GM23248 (cell line): ENCODE measurements at regions not wholly inside any gene's neighbourhood (a gene's known extent, or its start where the extent isn't known, plus 50 kb on each side); places are given as distances from the start of the nearest gene placed in this dataset.
A peak's percentile ranks its signal among the peaks of the same experiment; 100 is the strongest.

Experiments
- DNase-seq: peaks from one replicate; pipeline ENCODE4 v3.0.0-alpha.2; 2015
- H2AFZ ChIP-seq: fragments of 200-600 bp; sonication (generic); 2 replicates; pipeline ENCODE4 v1.6.1; 2016; ENCODE audit warnings: antibody characterized with exemption
- H3F3A ChIP-seq: fragments of 200-600 bp; sonication (generic); 2 replicates; pipeline ENCODE4 v1.6.1; 2016; ENCODE audit warnings: mild to moderate bottlenecking, antibody characterized with exemption, mixed run types; ENCODE audit not compliant: insufficient read depth
- H3K27ac ChIP-seq: fragments of 200-600 bp; sonication (generic); 2 replicates; pipeline ENCODE4 v1.5.1; 2016; ENCODE audit warnings: mild to moderate bottlenecking
- H3K27me3 ChIP-seq: fragments of 200-600 bp; sonication (generic); replicated peaks from 2 replicates; pipeline ENCODE4 v1.6.1; 2016; ENCODE audit warnings: mild to moderate bottlenecking; ENCODE audit not compliant: insufficient read depth
- H3K36me3 ChIP-seq: fragments of 200-600 bp; sonication (generic); 2 replicates; pipeline ENCODE4 v1.6.1; 2016; ENCODE audit warnings: low read depth, mild to moderate bottlenecking
- H3K4me1 ChIP-seq: fragments of 200-600 bp; sonication (generic); 2 replicates; pipeline ENCODE4 v1.6.1; 2016; ENCODE audit warnings: mild to moderate bottlenecking; ENCODE audit not compliant: insufficient read depth
- H3K4me2 ChIP-seq: fragments of 200-600 bp; sonication (generic); one replicate; pipeline ENCODE4 v1.6.1; 2016; ENCODE audit warnings: mild to moderate bottlenecking; ENCODE audit not compliant: unreplicated experiment
- H3K4me3 ChIP-seq: fragments of 200-600 bp; sonication (generic); 2 replicates; pipeline ENCODE4 v1.5.1; 2016; ENCODE audit warnings: mild to moderate bottlenecking
- H3K79me2 ChIP-seq: fragments of 200-600 bp; sonication (generic); 2 replicates; pipeline ENCODE4 v1.6.1; 2016; ENCODE audit warnings: mild to moderate bottlenecking; ENCODE audit not compliant: insufficient read depth
- H3K9ac ChIP-seq: fragments of 200-600 bp; sonication (generic); 2 replicates; pipeline ENCODE4 v1.6.1; 2016; ENCODE audit warnings: mild to moderate bottlenecking
- H3K9me2 ChIP-seq: fragments of 200-600 bp; sonication (generic); 2 replicates; pipeline ENCODE4 v1.6.1; 2016; ENCODE audit warnings: mixed run types, mild to moderate bottlenecking, moderate library complexity; ENCODE audit not compliant: insufficient read depth
- H3K9me3 ChIP-seq: fragments of 200-600 bp; sonication (generic); one replicate; pipeline ENCODE4 v1.6.1; 2017; ENCODE audit warnings: low read depth
- H4K20me1 ChIP-seq: fragments of 200-600 bp; sonication (generic); 2 replicates; pipeline ENCODE4 v1.6.0; 2016; ENCODE audit not compliant: insufficient read depth
- EZH2 ChIP-seq: fragments of 200-600 bp; sonication (generic); IDR thresholded peaks from 2 replicates; pipeline ENCODE4 v1.6.1; 2018; ENCODE audit warnings: antibody characterized with exemption, mild to moderate bottlenecking; ENCODE audit not compliant: insufficient read depth, poor library complexity, severe bottlenecking
- EZH2phosphoT487 ChIP-seq: fragments of 200-600 bp; sonication (generic); IDR thresholded peaks from 2 replicates; pipeline ENCODE4 v1.6.1; 2018; ENCODE audit warnings: antibody characterized with exemption, moderate library complexity, mild to moderate bottlenecking, low read depth; ENCODE audit not compliant: insufficient read depth
- WGBS, 2 experiments: methylation state at CpG; one replicate each; pipeline ENCODE4 v1.1.6; 2015 to 2017; ENCODE audit warnings: low lambda C conversion rate in 2 of 2, low coverage in 1 of 2; ENCODE audit errors: missing lambda C conversion rate in 2 of 2; 5-methylcytosine and 5-hydroxymethylcytosine counted together
- in situ Hi-C: fragments of 300-500 bp; cut with MboI; formaldehyde crosslinking; loops from 2 replicates; pipeline ENCODE4 v1.15.0; 2020

- no peak overlapping the region for H3K9ac ChIP-seq
- no peaks in the 10 kb centered on the region for H3K36me3 ChIP-seq
- H3K27me3 ChIP-seq = no peaks in the 10 kb centered on the region
- H4K20me1 ChIP-seq = no peaks in the 10 kb centered on the region
- in situ Hi-C loops = no loop called here
- no peaks in the 10 kb centered on the region for H3K9me3 ChIP-seq
- no peak overlapping the region for H2AFZ ChIP-seq
- no peak overlapping the region for H3K4me3 ChIP-seq
- no peaks in the 10 kb centered on the region for H3K9me2 ChIP-seq
- TF ChIP-seq EZH2phosphoT487 (no peak), EZH2 (no peak)
- WGBS, 2 experiments = 98 to 100% methylated on average over 1 of the region's 1 CpG
- peaks cover 16% of the 10 kb centered on the region for H3F3A ChIP-seq
- no peak overlapping the region for H3K4me2 ChIP-seq
- H3K79me2 ChIP-seq = no peaks in the 10 kb centered on the region
- H3K27ac ChIP-seq = no peak overlapping the region
- DNase-seq = no peak
- H3K4me1 ChIP-seq = peaks cover 23% of the 10 kb centered on the region
Measured at GRCh38 chr5:96090215-96090614, 128.6 kb upstream of the ELL2 start.

DNA sequence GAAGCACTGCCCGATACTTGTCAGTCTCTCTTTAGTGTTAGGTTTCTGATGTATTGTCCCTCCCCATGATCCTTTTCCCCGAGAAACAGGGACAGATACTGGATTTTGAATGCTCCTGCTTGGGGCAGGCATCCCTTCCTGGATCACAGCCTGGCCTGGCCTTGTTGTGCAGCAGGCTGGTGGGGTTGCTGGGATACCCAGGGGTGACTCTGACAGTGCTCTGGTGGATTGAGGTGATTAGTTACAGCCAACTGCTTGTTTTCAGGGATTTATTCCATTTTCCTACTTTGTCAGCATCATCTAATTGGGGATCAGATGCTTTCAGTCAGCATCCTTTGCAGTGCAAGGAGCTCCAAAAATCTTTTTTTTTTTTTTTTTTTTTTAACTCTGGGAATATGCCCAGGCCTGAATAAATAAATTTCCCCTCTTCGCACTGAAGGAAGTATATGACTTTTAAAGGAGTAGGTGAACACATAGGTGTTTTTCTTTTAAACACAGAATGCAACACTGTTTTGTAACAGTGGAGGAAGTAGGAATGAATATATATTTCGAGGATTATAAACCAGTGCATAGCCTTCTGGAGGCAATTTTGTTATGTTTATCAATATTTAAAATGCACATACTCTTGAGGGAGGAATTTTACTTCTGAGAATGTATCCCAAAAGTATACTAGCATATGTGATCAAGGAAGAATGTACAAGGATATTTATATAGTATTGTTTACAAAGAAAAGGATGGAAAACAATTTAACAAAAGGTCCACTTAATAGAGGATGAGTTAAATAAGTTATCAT is 127.3 kb upstream of the ELL2 start:
- Histone ChIP-seq H3K9me3 (no peaks in the 10 kb centered on the region), H3K9ac (no peak overlapping the region), H3K27me3 (no peaks in the 10 kb centered on the region), H3K9me2 (no peaks in the 10 kb centered on the region), H4K20me1 (no peaks in the 10 kb centered on the region), H3K4me3 (no peak overlapping the region), H3K36me3 (no peaks in the 10 kb centered on the region), H3F3A (peaks cover 5% of the 10 kb centered on the region), H2AFZ (no peak overlapping the region), H3K4me1 (peaks cover 15% of the 10 kb centered on the region), H3K4me2 (no peak overlapping the region), H3K27ac (no peak overlapping the region), H3K79me2 (no peaks in the 10 kb centered on the region)
- no peak for DNase-seq
- 80 to 87% methylated on average over 4 of the region's 4 CpGs for WGBS, 2 experiments
- in situ Hi-C loops = no loop called here
- TF ChIP-seq EZH2phosphoT487 = no peak
- no peak for TF ChIP-seq EZH2

DNA sequence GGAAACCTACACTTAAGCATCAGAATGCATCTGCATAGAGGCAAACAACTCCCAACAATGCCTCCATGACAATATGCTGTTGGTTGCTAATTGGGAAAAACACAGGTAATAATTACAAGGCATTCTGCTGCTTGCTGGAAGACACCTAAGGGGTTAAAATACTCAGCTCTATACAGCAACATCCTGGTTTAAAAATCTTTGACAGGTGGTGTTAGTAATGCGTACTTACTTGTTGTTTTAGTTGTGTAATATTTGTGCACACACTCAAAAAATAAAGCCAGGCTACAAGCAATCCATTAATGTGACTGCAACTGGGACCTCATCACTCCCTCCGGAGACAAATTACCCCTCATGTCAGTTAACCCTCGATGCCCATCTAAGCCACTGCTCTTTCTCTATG is 126.3 kb upstream of the ELL2 start:
- H2AFZ ChIP-seq = no peak overlapping the region

DNA sequence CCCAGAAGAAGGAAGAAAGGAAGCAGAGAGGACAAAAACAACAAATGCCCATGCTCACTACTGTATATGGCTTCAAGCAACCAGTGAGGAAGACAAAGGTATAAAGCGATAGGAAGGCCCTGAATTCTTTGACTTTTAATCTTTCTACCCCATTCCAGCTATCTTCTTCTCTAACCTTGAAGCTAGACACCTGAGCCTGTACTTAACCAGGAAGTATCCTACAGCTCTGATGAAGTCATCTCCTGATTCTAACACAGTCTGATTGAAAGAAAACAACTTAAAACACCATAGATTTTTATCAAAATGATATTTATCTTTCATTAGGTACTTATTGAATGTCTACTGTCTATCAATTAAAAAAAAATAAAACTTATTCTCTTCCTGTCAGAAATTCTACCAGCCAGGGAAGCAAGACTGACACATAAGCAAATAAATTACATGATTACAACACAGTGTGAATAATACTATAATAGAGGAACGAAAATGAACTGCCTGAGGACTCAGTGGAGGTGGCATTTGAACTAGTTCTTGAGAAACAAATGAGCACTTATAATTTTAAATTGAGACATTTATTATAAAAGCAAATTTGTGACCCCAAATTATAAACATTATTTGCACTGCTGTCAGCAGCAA is 123.3 kb upstream of the ELL2 start:
- H3K9me3 ChIP-seq = no peaks in the 10 kb centered on the region
- in situ Hi-C loops = no loop called here
- peak; percentile 61 for DNase-seq
- peaks cover 16% of the 10 kb centered on the region for H3F3A ChIP-seq
- no peak overlapping the region for H3K9ac ChIP-seq
- H3K36me3 ChIP-seq = no peaks in the 10 kb centered on the region
- no peak overlapping the region for H3K4me3 ChIP-seq
- H3K9me2 ChIP-seq = no peaks in the 10 kb centered on the region
- 48 to 53% methylated on average over 2 of the region's 2 CpGs for WGBS, 2 experiments
- no peaks in the 10 kb centered on the region for H3K27me3 ChIP-seq
- H3K4me2 ChIP-seq = no peak overlapping the region
- peaks cover 4% of the 10 kb centered on the region; the same call in 1 of the 2 replicates for H3K79me2 ChIP-seq
- peaks cover 34% of the 10 kb centered on the region for H3K4me1 ChIP-seq
- TF ChIP-seq EZH2phosphoT487 (no peak), EZH2 (no peak)
- H4K20me1 ChIP-seq = no peaks in the 10 kb centered on the region
- 0 out of 2 replicates have a peak overlapping the region, but pooled peaks have one; percentile 6 for H3K27ac ChIP-seq
- 0 out of 2 replicates have a peak overlapping the region, but pooled peaks have one; percentile 21 for H2AFZ ChIP-seq

More for the DNA sequence above, 126.3 kb upstream of the ELL2 start:
- in situ Hi-C loops = no loop called here
- no peaks in the 10 kb centered on the region for H3K79me2 ChIP-seq
- H3K36me3 ChIP-seq = no peaks in the 10 kb centered on the region
- H3K4me2 ChIP-seq = no peak overlapping the region
- H4K20me1 ChIP-seq = no peaks in the 10 kb centered on the region
- no peaks in the 10 kb centered on the region for H3K27me3 ChIP-seq
- no peak overlapping the region for H3K4me3 ChIP-seq
- H3K9ac ChIP-seq = no peak overlapping the region
- DNase-seq = no peak
- H3K27ac ChIP-seq = no peak overlapping the region
- no peaks in the 10 kb centered on the region for H3K9me3 ChIP-seq
- 70 to 81% methylated on average over 3 of the region's 3 CpGs for whole genome bisulfite sequencing, 2 experiments
- TF ChIP-seq EZH2phosphoT487 = no peak
- no peak for TF ChIP-seq EZH2
- peaks cover 22% of the 10 kb centered on the region for H3K4me1 ChIP-seq
- H3K9me2 ChIP-seq = no peaks in the 10 kb centered on the region
- 0 out of 2 replicates have a peak, but pooled peaks cover 4% of the 10 kb centered on the region for H3F3A ChIP-seq
